ENCODE measurements at regions not wholly inside any gene's neighbourhood (a gene's known extent, or its start where the extent isn't known, plus 50 kb on each side); places are given as distances from the start of the nearest gene placed in this dataset.

GRCh38 chr2:216286616-216287231 is 85.6 kb downstream of the MARCHF4 start:
- no peaks in the 10 kb centered on the region for H3K79me2 ChIP-seq (ENCODE audit: insufficient read depth, low read length)
- H3K9me3 ChIP-seq (replicated peaks in 1 of 2; ENCODE audit: control insufficient read depth in 1 of 2, insufficient read depth in 1 of 2, low read length in 2 of 2) = no peaks in the 10 kb centered on the region
- DNase-seq = no peak
- 97% methylated on average over 4 of the region's 8 CpGs for WGBS (ENCODE audit: insufficient coverage)
- no peaks in the 10 kb centered on the region for H3K4me1 ChIP-seq (ENCODE audit: control insufficient read depth in 1 of 2, insufficient read depth in 2 of 2, low read length in 2 of 2)
- peaks cover 0 to 3% (median 0%) of the 10 kb centered on the region in 3 donors for H3K27me3 Mint-ChIP-seq (ENCODE audit: low read depth in 3 of 3)
- intact Hi-C loops (cut with micrococcal nuclease) = no loop called here
- H3K36me3 Mint-ChIP-seq = no peaks in the 10 kb centered on the region
- no peak overlapping the region for H3K4me3 Mint-ChIP-seq
- H2AFZ ChIP-seq (ENCODE audit: insufficient read depth, low read depth, low read length, poor library complexity, severe bottlenecking) = no peak overlapping the region
- H3K9me3 Mint-ChIP-seq = no peaks in the 10 kb centered on the region
- H3K4me3 ChIP-seq (replicated peaks in 1 of 3; ENCODE audit: low read depth in 2 of 3, low read length in 3 of 3) = no peak overlapping the region
- no peaks in the 10 kb centered on the region for H3K27me3 ChIP-seq (ENCODE audit: control insufficient read depth in 2 of 2, insufficient read depth in 2 of 2, low read length in 2 of 2)
- H3K27ac Mint-ChIP-seq = no peak overlapping the region
- peaks cover 14% of the 10 kb centered on the region for H3K4me1 Mint-ChIP-seq
- H3K4me2 ChIP-seq (replicated peaks; ENCODE audit: extremely low read depth, low read length, poor library complexity, severe bottlenecking) = no peak overlapping the region
- no peak overlapping the region for H3K27ac ChIP-seq (ENCODE audit: low read depth in 1 of 2, low read length in 2 of 2)
- H3K9ac ChIP-seq (ENCODE audit: insufficient read depth, low read length, poor library complexity, severe bottlenecking) = no peak overlapping the region
- TF ChIP-seq CTCF (IDR thresholded peaks at IDR 0.05) = no peak
- no peaks in the 10 kb centered on the region for H3K36me3 ChIP-seq (replicated peaks in 1 of 2; ENCODE audit: control insufficient read depth in 1 of 2, insufficient read depth in 2 of 2, low read length in 2 of 2)
- H4K20me1 ChIP-seq (ENCODE audit: insufficient read depth, low read length) = no peaks in the 10 kb centered on the region

- 39% methylated on average over 6 of the region's 7 CpGs for WGBS (ENCODE audit: insufficient coverage)
- H3K27ac Mint-ChIP-seq = peak overlapping the region in 1 of 7 donors; percentile 26
- no peak for TF ChIP-seq CTCF (IDR thresholded peaks at IDR 0.05)
These were observed 86.6 kb downstream of the MARCHF4 start for GRCh38 chr2:216285701-216286100.

More at GRCh38 chr2:216285701-216286100, 86.6 kb downstream of the MARCHF4 start:
- H3K27ac ChIP-seq (ENCODE audit: low read depth in 1 of 2, low read length in 2 of 2) = no peak overlapping the region
- no peaks in the 10 kb centered on the region for H4K20me1 ChIP-seq (ENCODE audit: insufficient read depth, low read length)
- no peaks in the 10 kb centered on the region for H3K9me3 ChIP-seq (replicated peaks in 1 of 2; ENCODE audit: control insufficient read depth in 1 of 2, insufficient read depth in 1 of 2, low read length in 2 of 2)
- peaks cover 0 to 2% (median 0%) of the 10 kb centered on the region in 7 donors for H3K9me3 Mint-ChIP-seq
- H3K79me2 ChIP-seq (ENCODE audit: insufficient read depth, low read length) = no peaks in the 10 kb centered on the region
- H3K27me3 ChIP-seq (ENCODE audit: control insufficient read depth in 2 of 2, insufficient read depth in 2 of 2, low read length in 2 of 2) = no peaks in the 10 kb centered on the region
- H3K4me1 Mint-ChIP-seq = peaks cover 16% of the 10 kb centered on the region
- no peak overlapping the region for H3K4me2 ChIP-seq (replicated peaks; ENCODE audit: extremely low read depth, low read length, poor library complexity, severe bottlenecking)
- no peaks in the 10 kb centered on the region for H3K36me3 ChIP-seq (replicated peaks in 1 of 2; ENCODE audit: control insufficient read depth in 1 of 2, insufficient read depth in 2 of 2, low read length in 2 of 2)
- intact Hi-C loops (cut with micrococcal nuclease) = no loop called here
- H3K4me1 ChIP-seq (ENCODE audit: control insufficient read depth in 1 of 2, insufficient read depth in 2 of 2, low read length in 2 of 2) = no peaks in the 10 kb centered on the region
- no peak for DNase-seq
- H3K27me3 Mint-ChIP-seq (ENCODE audit: low read depth in 3 of 3) = peaks cover 0 to 3% (median 0%) of the 10 kb centered on the region in 3 donors
- H3K36me3 Mint-ChIP-seq = no peaks in the 10 kb centered on the region
- no peak overlapping the region for H3K4me3 Mint-ChIP-seq
- no peak overlapping the region for H3K4me3 ChIP-seq (replicated peaks in 1 of 3; ENCODE audit: low read depth in 2 of 3, low read length in 3 of 3)
- H2AFZ ChIP-seq (ENCODE audit: insufficient read depth, low read depth, low read length, poor library complexity, severe bottlenecking) = no peak overlapping the region
- no peak overlapping the region for H3K9ac ChIP-seq (ENCODE audit: insufficient read depth, low read length, poor library complexity, severe bottlenecking)
